ENCODE measurements at regions not wholly inside any gene's neighbourhood (a gene's known extent, or its start where the extent isn't known, plus 50 kb on each side); places are given as distances from the start of the nearest gene placed in this dataset.

GRCh38 chr20:11540558-11540957, 377.1 kb upstream of the BTBD3 start:
- TF ChIP-seq RNF2 (IDR thresholded peaks at IDR 0.05; ENCODE audit: borderline replicate concordance, low read depth, low read length, missing control alignments, poor library complexity, severe bottlenecking) (no peak), CTCF (IDR thresholded peaks at IDR 0.05; ENCODE audit: control extremely low read depth in 1 of 3, insufficient read depth in 1 of 3, low read depth in 1 of 3, low read length in 3 of 3) (no peak), JUND (IDR thresholded peaks at IDR 0.05; ENCODE audit: low read length) (no peak), ATF2 (IDR thresholded peaks at IDR 0.05; ENCODE audit: low read length) (no peak), MAFK (IDR thresholded peaks at IDR 0.05; ENCODE audit: low read depth, low read length) (no peak), TAF1 (IDR thresholded peaks at IDR 0.05; ENCODE audit: low read depth, low read length) (no peak)

All from H1 (cell line).